Upper lobe of left lung (tissue), 4 donors: ENCODE measurements at regions not wholly inside any gene's neighbourhood (a gene's known extent, or its start where the extent isn't known, plus 50 kb on each side); places are given as distances from the start of the nearest gene placed in this dataset.

Experiments used
- CTCF ChIP-seq, 6 experiments: fragments of 450-650 bp in 4 of 6; fragments of 200-600 bp in 2 of 6; sonication (generic) in 2 of 6; IDR thresholded peaks; one replicate each; pipeline ENCODE4 v1.5.1; 2016 to 2019; ENCODE audit warnings: antibody characterized with exemption in 6 of 6
- POLR2A ChIP-seq, 4 donors: fragments of 450-650 bp; IDR thresholded peaks; one replicate each; pipeline ENCODE4 v1.5.1; 2016 to 2017; ENCODE audit warnings: antibody characterized with exemption in 4 of 4, mild to moderate bottlenecking in 2 of 4

GRCh38 chr11:43119275-43119970, 192.4 kb upstream of the API5 start:
- TF ChIP-seq CTCF (IDR thresholded peaks at IDR 0.05): no peak
- no peak for TF ChIP-seq POLR2A (IDR thresholded peaks at IDR 0.05)
